GM18951 (cell line): ENCODE measurements at regions not wholly inside any gene's neighbourhood (a gene's known extent, or its start where the extent isn't known, plus 50 kb on each side); places are given as distances from the start of the nearest gene placed in this dataset.

Experiments used
- POLR2A ChIP-seq: IDR thresholded peaks from 4 replicates; pipeline ENCODE4 v1.6.1; 2011; ENCODE audit warnings: mild to moderate bottlenecking; ENCODE audit not compliant: insufficient read length, insufficient read depth; ENCODE audit errors: extremely low read depth
- in situ Hi-C: fragments of 300-500 bp; cut with MboI; formaldehyde crosslinking; loops from one replicate; pipeline ENCODE4 v1.12.0; 2022; ENCODE audit warnings: low sequenced_read_pairs, mixed read lengths, inconsistent platforms; ENCODE audit not compliant: unreplicated experiment

GRCh38 chr6:25112322-25112773, 166.8 kb upstream of the CARMIL1 start:
- in situ Hi-C loops, result no loop called here
- no peak for TF ChIP-seq POLR2A

DNA sequence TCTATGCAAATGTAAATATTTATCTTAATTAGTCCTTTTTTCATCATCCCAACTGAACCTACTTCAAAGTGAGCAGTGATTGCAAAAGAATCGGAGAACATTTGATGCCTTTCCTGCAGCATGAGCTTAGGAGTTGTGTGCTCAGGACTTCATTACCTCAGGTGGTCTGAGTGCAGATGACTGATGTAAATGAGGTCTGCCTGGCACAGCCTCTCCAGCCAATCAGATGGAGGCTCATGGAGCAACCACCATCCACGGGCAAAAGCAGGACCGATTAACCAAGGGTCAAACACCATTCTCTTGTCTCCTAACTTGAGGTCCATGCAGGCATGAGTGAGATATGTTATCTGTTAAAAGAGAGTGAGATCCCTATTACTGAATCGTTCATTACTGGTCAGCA, 165.7 kb upstream of the CARMIL1 start:
- in situ Hi-C loops, result no loop called here
- no peak for TF ChIP-seq POLR2A

- in situ Hi-C loops, result no loop called here
Measured at GRCh38 chr6:25118038-25118437, 161.1 kb upstream of the CARMIL1 start.

GRCh38 chr6:25121186-25121585, 158.0 kb upstream of the CARMIL1 start:
- in situ Hi-C loops, result no loop called here
- no peak for TF ChIP-seq POLR2A

More at GRCh38 chr6:25118038-25118437, 161.1 kb upstream of the CARMIL1 start:
- TF ChIP-seq POLR2A, result no peak

DNA sequence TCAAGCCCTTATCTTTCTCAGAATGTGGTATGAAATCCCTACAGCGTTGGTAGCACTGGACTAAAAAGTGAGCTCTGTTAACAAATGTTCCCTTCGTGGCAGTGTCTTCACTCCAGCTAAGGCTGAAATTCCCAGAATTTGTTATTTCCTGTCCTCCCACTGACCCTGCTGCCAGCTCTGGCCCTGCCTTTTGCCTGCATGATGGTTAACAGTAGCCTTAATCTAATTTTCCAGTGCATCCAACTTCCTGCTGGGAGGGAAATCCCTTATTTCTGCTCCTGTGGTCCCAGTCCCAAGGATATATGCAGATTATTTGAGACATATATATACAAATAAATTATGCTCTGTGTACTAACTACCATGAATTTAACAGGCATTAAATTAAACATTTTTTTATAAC, 157.2 kb upstream of the CARMIL1 start:
- TF ChIP-seq POLR2A, result no peak
- in situ Hi-C loops, result no loop called here

DNA sequence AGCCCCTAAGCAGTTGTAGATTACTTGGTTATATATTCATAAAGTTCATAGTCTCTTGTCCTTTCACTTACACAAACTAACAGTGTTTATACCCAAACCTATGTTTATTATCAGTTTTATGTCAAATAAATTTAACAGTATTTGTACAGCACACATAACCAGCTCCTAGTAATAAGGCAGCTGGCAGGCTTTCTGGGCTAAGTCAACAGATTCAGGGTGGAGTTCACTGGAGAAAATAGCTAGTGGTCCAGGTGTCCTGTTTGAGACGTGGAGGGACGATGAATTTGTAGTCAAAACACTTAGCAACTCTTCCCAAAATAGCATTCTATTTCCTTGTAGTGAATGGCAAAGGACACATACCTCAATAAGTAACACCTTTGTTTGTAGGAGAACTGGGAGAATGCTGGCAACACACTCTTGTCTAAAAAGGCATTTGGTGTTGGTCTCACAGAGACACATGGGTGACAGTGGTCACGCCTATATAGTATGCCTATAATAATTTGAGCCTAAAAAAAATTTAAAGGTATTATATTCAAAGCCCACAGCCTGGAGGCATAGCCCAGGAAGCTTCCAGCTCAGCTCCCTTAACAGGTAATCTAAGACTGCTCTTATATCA, 156.4 kb upstream of the CARMIL1 start:
- no peak for TF ChIP-seq POLR2A
- in situ Hi-C loops, result no loop called here

DNA sequence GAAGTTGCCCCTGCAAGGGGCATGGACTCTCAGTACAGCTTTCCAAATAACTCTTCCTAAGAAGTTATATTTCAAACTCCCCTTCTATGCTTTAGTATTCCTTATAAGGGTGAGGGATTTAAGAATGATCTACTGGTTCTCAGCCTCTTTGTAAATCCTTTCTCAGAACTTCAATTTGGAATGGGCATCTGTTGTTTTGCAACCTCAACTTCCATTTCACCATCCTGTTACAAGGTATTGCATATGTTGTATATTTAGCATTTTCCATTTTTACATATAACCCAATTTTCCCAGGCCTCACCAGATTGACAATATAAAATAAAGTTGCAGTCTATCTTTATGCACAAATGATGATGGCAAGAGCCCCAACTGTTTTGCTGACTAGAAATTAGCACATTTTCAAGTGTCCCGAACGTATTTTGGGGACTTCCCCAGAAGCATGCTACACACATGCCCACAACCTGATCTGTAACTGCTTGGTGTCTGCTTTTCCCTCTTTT, 154.9 kb upstream of the CARMIL1 start:
- no peak for TF ChIP-seq POLR2A
- in situ Hi-C loops, result no loop called here

GRCh38 chr6:25125736-25126135, 153.4 kb upstream of the CARMIL1 start:
- in situ Hi-C loops, result no loop called here
- TF ChIP-seq POLR2A, result no peak

- in situ Hi-C loops, result no loop called here
- no peak for TF ChIP-seq POLR2A
Measured at GRCh38 chr6:25127076-25127837, 151.9 kb upstream of the CARMIL1 start.

DNA sequence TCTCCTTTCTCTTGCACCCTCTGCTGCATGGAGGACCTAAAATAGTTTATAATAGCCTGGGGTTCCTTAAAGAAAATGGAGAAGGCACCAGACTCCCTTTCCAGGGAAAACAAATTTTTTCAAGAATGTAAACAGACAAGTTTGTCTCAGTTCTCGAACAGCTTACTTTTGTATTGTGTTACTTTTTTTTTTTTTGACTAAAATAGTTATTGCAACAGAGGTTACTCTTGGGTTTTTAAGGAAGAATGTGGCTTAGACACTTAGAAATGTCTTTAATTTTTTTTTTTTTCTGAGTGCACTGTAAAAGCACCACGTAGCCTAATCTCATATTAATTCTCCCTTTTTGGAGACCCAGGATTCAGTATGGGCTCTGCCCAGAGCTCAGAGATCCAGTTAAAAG, 148.7 kb upstream of the CARMIL1 start:
- in situ Hi-C loops, result no loop called here
- TF ChIP-seq POLR2A, result no peak

DNA sequence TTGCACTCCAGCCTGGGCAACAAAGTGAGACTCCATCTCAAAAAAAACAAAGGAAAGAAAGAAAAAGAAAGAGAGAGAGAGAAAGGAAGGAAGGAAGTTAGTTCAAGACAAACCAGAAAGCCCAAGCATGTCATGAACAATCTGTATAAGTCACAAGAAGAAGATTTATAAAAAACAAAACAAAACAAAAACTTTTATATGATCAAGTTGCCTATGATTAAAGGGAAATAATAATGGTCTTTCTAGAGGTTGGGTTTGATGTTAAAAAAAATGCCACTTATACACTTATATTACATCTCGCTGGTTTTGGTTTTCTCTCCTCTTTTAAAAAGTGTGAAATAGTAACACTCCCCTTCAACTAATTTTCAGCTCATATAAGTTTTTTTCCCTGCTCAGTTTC, 146.2 kb upstream of the CARMIL1 start:
- no peak for TF ChIP-seq POLR2A
- in situ Hi-C loops, result no loop called here

GRCh38 chr6:25133568-25133967, 145.6 kb upstream of the CARMIL1 start:
- in situ Hi-C loops, result no loop called here
- TF ChIP-seq POLR2A, result no peak

DNA sequence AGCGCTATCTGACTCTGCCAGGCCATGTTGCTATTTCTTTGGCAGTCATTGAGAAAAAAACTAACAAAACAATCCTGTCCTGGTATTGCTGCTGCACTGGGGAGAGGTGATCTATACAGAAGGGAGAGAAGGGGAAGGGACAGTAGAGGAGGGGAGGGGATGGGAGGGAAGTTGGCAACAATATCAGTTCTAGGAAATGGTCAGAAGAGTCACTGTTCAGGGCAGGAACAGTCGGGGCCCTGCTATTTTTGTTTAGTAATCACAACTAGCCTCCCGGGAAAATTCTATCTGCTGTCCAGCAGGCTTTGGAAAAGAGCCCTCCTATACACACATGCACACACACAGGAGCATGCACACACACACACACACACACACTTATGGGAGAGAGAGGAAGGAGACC, 142.3 kb upstream of the CARMIL1 start:
- TF ChIP-seq POLR2A, result no peak
- in situ Hi-C loops, result no loop called here

- TF ChIP-seq POLR2A, result no peak
- in situ Hi-C loops, result no loop called here
Measured at GRCh38 chr6:25137480-25137879, 141.7 kb upstream of the CARMIL1 start.

GRCh38 chr6:25137916-25138232, 141.3 kb upstream of the CARMIL1 start:
- no peak for TF ChIP-seq POLR2A
- in situ Hi-C loops, result no loop called here
